ENCODE measurements at regions not wholly inside any gene's neighbourhood (a gene's known extent, or its start where the extent isn't known, plus 50 kb on each side); places are given as distances from the start of the nearest gene placed in this dataset.
"Not testable (repeated sequence)": the region's sequence is repeated elsewhere in the genome, so short reads cannot be mapped to it uniquely, and the experiment has no call there.

- DNase-seq = no peak
Measured at GRCh38 chr18:51463483-51464136, 266.1 kb upstream of the MEX3C start.

- no peak for DNase-seq
Measured at GRCh38 chr18:51478908-51479307, 281.4 kb upstream of the MEX3C start.

- no peak for DNase-seq
Measured at GRCh38 chr18:51479736-51480135, 282.3 kb upstream of the MEX3C start.

GRCh38 chr18:51480407-51481261 is 283.2 kb upstream of the MEX3C start:
- no peak for DNase-seq

- no peak for DNase-seq
Measured at GRCh38 chr18:51486735-51487366, 289.4 kb upstream of the MEX3C start.

- no peak for DNase-seq
Measured at GRCh38 chr18:51490417-51490816, 292.9 kb upstream of the MEX3C start.

GRCh38 chr18:51490860-51491259 is 293.4 kb upstream of the MEX3C start:
- no peak for DNase-seq

- no peak for DNase-seq
Measured at GRCh38 chr18:51491678-51492372, 294.3 kb upstream of the MEX3C start.

- no peak for DNase-seq
Measured at GRCh38 chr18:51498085-51498855, 300.8 kb upstream of the MEX3C start.

- no peak for DNase-seq
Measured at GRCh38 chr18:51503351-51503750, 305.9 kb upstream of the MEX3C start.

GRCh38 chr18:51506811-51507210 is 309.3 kb upstream of the MEX3C start:
- no peak for DNase-seq

GRCh38 chr18:51508410-51508809 is 310.9 kb upstream of the MEX3C start:
- not testable (repeated sequence) for DNase-seq

GRCh38 chr18:51510020-51510419 is 312.5 kb upstream of the MEX3C start:
- no peak for DNase-seq

GRCh38 chr18:51513517-51513916 is 316.0 kb upstream of the MEX3C start:
- no peak for DNase-seq

GRCh38 chr18:51514128-51514527 is 316.6 kb upstream of the MEX3C start:
- no peak for DNase-seq

- DNase-seq = no peak
Measured at GRCh38 chr18:51516478-51517038, 319.1 kb upstream of the MEX3C start.

- no peak for DNase-seq
Measured at GRCh38 chr18:51519571-51519970, 322.1 kb upstream of the MEX3C start.

GRCh38 chr18:51520676-51521180 is 323.2 kb upstream of the MEX3C start:
- no peak for DNase-seq

- no peak for DNase-seq
Measured at GRCh38 chr18:51522338-51522737, 324.9 kb upstream of the MEX3C start.

GRCh38 chr18:51522821-51523220 is 325.3 kb upstream of the MEX3C start:
- no peak for DNase-seq

GRCh38 chr18:51523671-51524070 is 326.2 kb upstream of the MEX3C start:
- no peak for DNase-seq
